Occipital lobe (tissue), 1 donor: ENCODE measurements at regions not wholly inside any gene's neighbourhood (a gene's known extent, or its start where the extent isn't known, plus 50 kb on each side); places are given as distances from the start of the nearest gene placed in this dataset.
"Not testable (repeated sequence)": the region's sequence is repeated elsewhere in the genome, so short reads cannot be mapped to it uniquely, and the experiment has no call there.

ENCODE experiments used
- DNase-seq: peaks from one replicate; lab custom pipeline; 2025; lab: John Stamatoyannopoulos, UW

DNA sequence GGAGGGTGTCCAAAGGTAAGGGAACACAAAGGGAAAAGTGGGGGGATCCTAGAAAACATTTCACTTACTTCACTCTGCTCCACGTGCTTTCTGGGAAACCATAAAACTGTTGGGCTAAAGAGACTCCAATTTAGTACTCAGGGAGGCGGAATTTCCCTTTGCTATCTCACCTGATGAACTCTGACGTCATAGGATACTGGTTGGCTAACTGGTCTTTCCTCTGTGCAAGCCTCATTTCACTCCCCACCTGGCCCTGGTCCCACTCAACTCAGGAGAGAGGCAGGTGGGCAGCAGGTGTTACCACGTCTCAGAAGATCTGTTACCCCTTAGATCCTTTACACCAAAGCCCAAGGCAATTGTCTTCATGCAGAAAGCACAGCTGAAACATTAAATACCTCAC, 51.8 kb upstream of the PMAIP1 start:
- DNase-seq, result no peak

DNA sequence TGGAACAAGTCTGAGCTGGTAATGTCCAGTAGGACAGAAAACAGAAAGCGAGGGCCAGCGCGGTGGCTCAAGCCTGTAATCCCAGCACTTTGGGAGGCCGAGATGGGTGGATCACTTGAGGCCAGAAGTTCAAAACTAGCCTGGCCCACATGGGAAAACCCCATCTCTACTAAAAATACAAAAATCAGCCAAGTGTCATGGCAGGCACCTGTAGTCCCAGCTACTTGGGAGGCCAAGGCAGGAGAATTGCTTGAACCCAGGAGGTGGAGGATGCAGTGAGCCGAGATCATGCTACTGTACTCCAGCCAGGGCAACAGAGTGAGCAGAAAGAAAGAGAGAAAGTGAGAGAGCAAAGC, 52.3 kb upstream of the PMAIP1 start:
- not testable (repeated sequence) for DNase-seq

DNA sequence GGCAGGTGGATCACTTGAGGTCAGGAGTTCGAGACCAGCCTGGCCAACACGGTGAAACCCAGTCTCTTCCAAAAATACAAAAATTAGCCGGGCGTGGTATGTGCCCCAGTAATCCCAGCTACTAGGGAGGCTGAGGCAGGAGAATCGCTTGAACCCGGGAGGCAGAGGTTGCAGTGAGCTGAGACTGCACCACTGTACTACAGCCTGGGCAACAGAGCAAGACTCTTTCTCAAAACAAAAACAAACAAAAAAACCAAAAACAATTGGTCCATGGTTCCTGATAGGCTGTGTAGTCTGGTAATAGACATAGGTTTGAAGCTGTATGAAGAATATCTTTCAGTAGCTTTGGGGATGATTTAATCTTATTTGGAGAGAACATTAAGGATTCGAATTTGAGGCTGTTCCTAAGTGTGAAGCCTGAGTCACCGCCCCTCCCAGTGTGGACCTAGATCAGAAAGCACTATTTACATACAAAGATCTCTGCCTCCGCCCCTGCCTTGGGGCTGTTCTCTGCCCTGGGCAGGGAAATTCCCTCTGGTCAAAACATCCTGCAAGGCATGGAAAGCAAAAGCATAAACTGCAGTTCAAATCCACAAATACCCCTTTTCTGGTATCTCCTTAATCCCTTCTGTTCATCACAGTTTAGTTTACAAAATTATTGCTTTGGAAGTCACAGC, 52.8 kb upstream of the PMAIP1 start:
- DNase-seq, result no peak

DNA sequence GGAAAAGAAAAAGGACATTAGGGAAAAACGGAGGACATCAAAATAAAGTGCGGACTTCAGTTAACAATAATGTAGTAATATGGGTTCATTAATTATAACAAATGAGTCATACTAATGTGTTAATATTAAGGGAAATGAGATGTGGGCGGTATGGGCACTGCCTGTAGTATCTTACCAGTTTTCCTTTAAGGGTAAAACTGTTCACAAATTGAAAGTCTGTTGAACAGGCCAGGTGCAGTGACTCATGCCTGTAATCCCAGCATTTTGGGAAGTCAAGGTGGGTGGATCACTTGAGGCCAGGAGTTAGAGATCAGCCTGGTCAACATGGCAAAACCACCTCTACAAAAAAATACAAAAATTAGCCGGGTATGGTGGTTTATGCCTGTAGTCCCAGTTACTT, 56.8 kb upstream of the PMAIP1 start:
- no peak for DNase-seq

DNA sequence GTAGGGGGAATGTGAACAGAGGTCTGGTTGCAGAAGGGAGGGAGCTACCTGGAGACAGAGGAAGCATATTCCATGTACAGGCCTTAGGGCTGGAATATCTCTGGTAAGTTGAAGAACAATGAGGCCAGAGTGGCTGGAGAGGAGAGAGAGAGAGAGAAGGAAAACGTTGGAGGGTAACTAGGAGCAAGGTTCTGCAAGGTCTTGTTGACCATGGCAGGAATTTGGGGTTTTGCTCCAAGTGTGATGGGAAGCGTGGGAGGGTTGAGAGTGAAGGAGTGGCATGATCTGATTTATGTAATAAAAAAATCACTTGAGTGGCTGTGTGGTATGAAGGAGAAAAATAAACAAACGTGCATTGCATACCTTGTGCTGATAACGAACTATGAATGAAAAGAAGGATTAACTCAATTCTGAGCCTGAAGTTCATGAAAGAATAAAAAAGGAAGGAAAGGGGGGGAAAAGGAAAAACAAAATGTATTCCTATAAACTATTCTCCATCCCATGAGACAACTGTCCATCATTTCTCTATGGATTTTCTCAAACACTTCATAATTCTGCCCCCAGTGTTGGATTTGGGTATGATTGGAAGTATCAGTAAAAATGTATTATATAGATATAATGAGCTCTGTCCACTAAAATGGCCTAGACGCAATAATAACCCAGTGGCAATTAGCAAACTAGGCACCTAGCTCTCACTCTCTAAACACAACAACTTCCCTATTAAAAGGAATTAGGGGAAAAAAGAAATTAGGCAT, 59.7 kb upstream of the PMAIP1 start:
- no peak for DNase-seq

DNA sequence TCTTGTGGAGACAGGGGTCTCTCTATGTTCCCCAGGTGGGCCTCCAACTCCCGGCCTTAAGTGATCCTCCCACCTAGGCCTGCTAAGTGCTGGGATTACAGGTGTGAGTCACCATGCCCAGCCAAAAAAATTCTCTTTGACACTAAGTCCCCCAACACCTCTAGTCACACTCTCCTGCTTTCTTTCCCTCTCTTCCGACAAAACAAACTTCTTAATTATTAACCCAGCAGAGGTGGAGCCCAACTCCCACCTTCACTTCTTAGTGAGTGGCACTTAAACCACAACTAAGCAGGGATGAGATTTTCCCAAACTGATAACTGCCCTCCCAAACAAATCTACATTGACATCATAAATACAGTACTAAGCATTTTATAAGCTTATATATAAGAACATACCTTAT, 60.5 kb upstream of the PMAIP1 start:
- no peak for DNase-seq

DNA sequence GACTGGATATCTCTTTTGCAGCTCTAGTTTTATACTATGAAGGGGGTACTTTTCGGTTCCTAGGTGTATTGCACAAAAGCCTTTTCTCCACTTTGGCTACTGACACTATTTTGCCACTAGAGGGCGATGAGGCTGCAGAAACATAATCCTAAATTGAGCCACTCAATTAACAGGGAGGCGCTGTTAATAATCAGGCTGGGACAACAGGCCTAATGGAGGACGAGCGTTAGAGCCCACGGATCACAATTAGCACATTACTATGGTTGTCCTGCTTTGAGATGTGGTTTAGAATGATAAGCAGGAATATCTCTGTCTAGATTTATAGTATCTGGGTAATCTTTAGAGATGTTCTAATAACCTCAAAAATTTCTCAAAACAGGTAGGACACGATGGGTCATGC, 62.2 kb upstream of the PMAIP1 start:
- DNase-seq, result no peak

DNA sequence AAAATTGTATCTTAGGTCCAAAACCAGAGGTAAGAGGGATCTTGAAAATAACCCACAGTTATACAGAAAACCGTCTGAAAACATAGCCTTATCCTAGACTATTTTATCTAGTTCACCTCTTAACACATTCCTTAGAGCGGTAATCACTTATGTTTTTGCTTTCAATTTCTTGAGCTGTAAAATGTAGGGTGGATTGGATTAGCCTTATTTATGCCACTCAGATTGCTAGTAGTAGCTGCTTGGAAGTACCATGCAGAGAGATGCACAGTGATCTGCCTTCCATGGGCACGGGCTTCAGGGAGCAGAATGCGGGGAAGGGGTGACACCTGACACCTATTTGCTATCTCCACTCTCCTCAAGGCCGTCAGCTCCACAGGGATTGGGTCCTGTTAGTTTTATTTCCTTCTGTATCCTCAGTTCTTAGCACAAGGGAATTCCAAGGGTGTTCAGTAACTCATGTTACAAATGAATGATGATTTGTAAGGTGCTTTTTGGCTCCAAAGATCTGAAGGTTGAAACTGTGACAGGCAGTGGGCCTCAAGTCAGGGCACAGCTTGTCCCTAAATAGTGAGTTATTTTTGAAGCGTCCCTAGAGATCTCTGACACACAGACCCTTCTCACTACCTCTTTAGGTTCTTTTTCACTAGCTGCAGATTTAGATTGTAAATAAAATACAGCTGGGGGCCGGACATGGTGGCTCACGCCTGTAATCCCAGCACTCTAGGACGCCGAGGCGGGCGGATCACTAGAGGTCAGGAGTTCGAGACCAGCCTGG, 64.0 kb upstream of the PMAIP1 start:
- DNase-seq, result no peak

DNA sequence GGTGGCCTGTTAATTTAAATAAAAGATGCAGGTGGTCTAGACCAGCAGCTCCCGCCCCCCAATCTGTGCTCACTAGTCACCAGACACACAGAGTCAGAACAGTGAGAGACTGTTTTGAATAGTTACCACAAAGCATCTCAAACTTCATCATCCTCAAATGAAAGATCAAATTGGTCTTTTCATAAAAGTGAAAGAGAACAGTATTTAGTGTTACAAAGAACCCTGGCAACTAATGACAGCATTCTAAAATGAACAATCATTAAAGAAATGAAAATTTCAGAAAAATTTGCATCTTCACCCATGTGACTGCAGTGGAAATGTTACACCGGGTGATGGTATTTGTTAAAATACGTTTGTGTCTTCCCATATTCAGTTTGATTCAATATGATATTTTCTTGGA, 65.5 kb upstream of the PMAIP1 start:
- DNase-seq, result no peak

DNA sequence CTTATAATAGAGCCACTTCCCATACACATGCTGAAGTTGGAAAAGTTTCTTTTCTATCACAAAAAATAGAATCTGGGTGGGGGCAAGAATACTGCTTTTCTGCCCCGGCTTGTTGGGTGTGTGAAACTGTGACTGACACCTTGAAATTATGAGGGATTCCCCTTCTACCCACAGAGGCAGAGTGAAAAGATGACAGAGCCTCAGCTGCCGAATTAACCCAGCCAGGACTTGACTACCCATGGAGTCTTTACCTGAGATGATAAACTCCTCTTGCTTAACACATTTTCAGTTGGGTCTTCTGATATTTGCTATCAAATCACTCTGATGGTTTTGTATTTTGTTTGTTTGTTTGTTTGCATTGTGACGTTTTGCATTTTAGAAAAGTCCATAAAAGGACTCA, 66.0 kb upstream of the PMAIP1 start:
- no peak for DNase-seq

DNA sequence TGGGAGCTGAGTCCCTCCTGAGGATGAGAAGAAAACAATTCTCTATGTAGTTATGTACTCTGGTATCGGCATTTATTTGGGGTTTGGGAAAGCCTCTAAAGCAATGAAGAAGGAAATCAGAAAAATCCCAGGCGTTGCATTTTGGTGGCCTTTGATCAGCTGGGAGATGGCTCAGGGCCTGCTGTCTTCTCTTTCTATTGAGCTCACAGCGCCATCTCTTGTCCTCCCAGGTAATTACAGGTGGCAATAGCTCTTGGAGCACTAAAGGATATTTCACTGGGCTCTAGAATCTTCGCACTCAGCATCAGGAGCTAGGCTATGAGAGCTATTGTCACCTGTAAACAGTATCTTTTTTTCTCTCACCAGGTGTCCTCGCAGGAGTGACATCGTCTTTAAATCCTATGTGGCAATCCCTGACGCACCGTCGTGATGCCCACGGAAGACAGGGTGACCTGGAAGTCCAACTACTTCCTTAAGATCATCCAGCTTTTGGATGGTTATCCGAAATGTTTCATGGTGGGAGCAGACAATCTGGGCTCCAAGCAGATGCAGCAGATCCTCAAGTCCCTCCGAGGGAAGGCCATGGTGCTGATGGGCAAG, 76.1 kb upstream of the PMAIP1 start:
- DNase-seq, result peak; percentile 19

DNA sequence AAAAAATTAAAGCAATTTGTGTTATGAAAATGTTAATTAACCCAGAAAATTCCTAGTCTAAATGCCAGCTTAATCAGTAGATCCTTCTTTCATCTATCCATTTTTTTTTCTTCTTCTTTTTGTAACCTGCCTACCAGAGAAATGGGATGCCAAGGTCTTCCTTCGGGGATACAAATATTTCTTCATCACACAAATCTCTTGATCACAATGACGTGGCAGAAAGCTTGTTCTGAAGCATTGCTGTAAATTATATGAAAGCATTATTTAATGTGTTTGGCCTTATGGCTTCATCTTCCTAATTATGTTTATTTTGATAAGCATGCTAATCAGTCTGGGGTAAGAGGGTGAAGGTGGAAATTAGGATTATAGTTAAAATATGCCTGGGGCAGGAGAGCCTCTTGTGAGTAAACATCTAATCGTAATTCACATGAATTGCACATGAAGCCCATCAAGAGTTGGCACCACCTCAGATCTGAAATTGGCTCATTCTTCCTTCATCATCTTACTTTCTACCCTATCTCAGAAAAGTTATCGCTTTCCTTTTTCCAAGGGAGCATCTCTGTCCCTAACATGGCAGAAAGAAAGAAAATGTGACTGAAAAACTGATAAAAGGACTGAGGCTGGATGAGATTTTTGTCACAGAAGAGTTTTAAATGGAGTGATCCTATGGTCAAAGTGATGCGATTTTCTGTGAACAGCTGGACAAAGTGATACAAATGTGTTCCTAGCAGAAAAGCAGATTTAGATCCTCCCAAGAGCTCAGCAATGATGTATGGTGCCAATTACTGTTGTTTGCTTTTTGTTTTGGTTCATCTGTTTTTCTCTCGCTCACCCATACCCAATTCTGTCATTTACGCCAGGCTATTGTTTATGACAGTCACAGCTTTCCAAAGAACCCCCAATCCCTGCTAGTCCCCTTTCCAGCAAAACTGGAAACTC, 76.9 kb upstream of the PMAIP1 start:
- no peak for DNase-seq

DNA sequence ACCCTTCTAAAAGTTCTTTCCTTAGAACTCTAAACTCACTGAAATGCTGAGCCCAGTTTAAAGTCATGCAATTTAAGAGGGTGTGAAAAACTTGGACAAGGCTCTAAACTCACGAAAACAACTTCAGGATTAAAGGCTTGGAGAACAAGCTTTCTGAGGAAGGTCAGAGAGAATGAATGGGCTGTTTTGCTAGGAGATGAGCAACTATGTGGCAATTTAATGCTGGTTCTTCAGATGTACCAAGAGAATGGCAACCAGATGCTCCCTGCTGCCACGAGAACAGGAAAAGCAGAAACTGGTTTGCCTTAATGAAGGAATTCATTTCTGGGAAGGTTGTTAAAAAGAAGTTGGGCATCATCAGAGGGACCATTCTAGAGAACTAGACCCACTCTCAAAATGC, 77.8 kb upstream of the PMAIP1 start:
- no peak for DNase-seq

DNA sequence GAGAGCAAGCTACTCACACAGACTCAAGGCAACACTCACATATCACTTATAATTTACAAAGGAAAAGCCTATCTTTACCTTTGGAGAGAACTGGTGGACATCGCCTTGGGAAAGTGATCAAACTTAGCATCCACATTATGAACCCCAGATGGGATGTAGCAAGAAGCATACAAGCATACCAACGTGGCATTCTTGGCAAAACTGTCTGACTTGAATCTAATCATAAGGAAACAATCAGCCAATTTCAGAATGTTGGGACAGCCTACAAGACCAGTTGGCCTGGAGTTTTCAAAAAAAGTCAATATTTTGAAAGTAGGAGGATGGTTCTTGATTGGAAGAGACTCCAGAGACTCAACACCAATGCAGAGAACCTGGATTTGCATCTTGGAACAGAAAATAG, 79.1 kb upstream of the PMAIP1 start:
- DNase-seq, result no peak

DNA sequence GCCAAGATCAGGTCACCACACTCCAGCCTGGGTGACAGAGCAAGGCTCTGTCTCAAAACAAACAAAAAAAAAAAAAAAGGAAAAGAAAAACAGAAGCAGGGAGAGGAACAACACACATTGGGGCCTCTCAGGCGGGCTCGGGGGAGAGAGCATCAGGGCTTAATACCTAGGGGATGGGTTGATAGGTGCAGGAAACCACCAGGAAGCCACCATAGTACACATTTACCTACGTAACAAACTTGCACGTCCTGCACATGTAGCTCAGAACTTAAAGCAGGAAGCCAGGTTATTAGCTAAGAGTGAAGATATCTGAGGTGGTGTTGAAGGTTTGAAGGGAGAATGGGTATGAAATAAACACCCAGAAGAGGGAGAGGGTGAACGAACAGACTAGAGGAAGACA, 81.0 kb upstream of the PMAIP1 start:
- no peak for DNase-seq

DNA sequence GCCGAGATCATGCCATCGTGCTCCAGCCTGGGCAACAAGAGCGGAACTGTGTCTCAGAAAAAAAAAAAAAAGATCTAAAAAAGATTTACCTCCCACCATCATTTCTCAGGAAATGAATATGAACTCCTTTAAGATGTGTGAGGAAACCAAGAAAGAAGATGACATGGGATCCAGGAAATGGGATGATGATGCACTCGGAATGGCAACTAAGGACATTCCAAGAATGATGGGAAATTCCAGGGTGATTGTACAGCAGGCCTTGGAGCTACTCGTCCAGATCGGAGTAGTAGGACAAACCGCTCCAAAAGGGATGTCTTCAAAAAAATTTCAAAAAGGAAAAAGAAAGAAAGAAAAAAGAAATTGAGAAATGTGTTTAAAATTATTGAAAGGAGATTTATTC, 84.9 kb upstream of the PMAIP1 start:
- no peak for DNase-seq

DNA sequence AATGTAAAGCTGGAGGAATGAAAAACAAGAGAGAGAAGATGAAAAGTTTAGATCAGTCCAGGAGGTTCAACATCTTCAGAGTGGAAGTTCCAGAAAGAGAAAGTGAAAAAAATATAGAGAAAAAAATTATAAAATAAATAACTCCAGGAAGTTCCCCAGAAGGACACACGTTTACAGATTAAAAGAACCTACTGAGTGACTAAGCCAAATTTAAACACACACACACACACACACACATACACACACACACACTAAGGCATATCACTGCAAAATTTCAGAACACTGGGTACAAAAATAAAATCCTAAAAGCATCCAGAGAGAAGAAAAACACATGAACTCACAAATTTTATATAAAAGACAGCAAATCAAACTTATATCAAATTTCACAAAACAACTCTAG, 85.9 kb upstream of the PMAIP1 start:
- no peak for DNase-seq

DNA sequence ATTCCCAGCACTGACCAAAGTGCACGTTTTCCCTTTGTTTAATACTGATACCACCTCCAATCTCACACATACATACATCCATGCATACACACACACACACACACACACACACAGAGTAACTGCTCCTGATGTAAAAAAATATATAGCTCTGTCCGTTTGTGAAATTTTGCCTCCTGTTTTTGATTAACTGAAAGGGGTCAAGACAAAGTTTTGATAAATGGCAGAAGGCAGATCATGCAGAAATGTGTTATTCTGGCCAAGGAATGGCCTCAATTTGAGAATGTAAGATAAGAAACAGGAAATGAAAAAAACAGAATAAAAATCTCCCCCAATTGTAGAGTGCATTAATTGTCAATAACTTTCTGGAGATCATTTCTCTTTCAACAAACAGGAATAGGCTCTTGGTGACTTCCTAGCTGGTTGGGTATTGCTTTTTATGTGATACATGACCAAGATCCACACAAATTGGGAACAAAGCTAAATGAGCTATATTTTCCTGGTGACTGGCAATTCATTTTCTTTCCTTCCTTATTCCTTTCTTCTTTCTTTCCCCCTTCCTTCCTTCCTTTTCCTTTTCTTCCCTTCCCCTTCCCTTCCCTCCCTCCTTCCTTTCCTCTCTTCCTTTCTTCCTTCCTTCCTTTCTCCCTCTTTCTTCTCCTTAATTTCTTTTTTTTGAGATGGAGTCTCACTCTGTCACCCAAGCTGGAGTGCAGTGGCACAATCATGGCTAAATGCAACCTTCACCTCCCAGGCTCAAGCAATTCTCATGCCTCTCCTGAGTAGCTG, 88.9 kb upstream of the PMAIP1 start:
- no peak for DNase-seq

DNA sequence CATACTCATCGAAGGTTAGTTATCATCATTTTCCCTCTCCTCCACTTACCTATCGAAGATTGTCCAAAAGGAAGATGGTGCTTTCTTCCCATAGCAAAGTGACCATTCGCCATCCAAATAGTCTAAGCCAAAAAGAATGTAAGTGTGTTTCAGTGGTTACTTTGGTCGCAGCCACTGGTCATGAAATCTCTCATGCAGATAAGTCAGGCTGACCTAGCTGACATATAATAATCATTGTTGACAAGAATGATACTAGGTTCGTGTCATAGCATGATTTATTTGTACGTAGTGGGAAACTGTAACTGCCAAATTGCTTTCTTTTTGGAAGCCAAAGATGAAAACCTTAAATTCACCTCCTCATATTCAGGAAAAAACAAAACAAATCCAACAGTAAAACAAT, 89.6 kb upstream of the PMAIP1 start:
- no peak for DNase-seq

DNA sequence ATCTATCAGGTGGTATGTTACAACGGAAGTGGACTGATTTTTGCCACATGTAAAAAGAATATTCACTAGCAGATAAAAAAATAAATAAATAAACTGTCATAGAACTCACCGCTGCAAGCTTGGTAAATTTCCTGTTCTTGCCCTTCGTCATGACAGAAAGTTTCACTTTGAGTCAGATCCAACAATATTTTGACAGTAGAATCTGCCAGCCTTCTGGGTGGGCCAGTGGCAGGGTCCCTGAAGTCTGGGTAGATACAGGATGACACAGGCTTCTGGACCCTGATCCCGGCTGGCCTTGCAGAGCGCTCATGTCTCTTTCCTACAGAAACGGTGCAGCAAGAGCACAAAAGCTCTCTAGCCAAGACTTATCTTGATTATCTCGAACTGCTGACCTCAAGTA, 97.8 kb upstream of the PMAIP1 start:
- DNase-seq, result no peak
